AG09319 (cell line): ENCODE measurements at regions not wholly inside any gene's neighbourhood (a gene's known extent, or its start where the extent isn't known, plus 50 kb on each side); places are given as distances from the start of the nearest gene placed in this dataset.

Experiments used
- DNase-seq: peaks from one replicate; pipeline ENCODE4 v3.0.0-alpha.2; 2010; ENCODE audit warnings: low read depth; ENCODE audit errors: extremely low read depth
- TF ChIP-seq, protein P1 (sequence below): IDR thresholded peaks from 2 replicates; pipeline ENCODE4 v1.5.1; 2011; ENCODE audit warnings: low read depth, mild to moderate bottlenecking, inconsistent platforms, low read length, moderate library complexity

DNA sequence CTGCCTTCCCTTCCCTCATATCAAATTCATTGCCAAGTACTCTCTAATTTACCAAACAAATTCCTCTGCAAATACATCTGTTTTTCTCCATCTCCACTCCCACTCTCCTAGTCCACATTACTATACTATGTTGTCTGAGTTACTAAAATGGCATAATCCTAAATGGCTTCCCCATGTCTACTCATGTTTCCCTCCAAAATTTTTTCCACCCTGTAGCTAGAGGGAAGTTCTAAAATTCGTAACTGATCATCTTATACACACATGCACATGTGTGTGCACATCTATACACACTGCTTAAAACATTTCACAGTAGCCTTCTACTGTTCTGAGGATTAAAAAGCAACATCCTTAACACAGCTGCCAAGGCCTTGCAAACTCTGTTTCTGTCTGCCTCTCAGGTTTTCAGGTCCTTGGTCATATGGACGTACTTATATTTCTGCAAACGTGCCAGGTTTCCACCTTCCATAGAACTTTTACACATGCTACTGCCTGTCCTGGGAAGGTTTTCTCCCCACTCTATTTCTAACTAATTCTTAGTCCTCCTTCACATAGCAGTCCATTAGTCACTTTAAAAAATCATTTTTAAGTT is 140.6 kb downstream of the LURAP1L start:
- TF ChIP-seq, protein P1, sequence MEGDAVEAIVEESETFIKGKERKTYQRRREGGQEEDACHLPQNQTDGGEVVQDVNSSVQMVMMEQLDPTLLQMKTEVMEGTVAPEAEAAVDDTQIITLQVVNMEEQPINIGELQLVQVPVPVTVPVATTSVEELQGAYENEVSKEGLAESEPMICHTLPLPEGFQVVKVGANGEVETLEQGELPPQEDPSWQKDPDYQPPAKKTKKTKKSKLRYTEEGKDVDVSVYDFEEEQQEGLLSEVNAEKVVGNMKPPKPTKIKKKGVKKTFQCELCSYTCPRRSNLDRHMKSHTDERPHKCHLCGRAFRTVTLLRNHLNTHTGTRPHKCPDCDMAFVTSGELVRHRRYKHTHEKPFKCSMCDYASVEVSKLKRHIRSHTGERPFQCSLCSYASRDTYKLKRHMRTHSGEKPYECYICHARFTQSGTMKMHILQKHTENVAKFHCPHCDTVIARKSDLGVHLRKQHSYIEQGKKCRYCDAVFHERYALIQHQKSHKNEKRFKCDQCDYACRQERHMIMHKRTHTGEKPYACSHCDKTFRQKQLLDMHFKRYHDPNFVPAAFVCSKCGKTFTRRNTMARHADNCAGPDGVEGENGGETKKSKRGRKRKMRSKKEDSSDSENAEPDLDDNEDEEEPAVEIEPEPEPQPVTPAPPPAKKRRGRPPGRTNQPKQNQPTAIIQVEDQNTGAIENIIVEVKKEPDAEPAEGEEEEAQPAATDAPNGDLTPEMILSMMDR: no peak
- DNase-seq: no peak

DNA sequence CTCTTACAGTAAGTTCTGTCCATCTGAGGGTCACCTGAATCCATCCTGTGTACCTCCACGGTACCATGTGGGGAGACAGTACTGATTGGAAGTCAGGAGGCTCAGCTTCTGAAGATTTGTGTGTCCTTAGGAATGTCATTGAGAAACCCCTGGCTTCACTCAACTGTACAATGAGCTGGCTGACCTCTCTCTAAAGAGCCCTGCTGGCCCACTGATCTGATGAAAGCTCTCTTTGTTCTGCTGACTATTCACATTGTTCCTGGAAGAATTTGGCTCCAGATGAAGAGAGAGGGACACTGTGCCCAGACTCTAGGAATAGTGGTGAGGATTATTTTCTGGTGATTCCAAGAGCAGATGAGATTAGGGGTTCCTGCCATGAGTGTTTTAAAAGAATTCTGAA is 141.2 kb downstream of the LURAP1L start:
- TF ChIP-seq, protein P1: no peak
- no peak for DNase-seq

DNA sequence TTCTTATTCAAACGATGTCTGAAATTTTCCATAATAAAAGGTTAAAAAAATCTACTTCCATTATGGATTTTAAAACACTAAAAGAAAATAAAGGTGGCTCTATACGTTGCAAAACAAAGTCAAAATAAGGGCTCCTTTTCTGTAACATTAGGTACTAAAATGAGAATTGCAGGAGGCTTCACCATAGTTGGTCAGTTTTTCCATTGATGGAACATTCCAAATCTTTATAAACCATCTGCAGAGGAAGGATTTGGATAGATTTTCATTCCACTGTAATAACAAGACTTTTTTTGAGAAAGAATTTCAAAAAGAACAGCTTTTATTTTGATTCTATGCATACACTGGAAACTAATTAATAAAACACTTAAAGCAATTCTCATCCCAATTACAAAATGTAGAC is 145.6 kb downstream of the LURAP1L start:
- TF ChIP-seq, protein P1: no peak

DNA sequence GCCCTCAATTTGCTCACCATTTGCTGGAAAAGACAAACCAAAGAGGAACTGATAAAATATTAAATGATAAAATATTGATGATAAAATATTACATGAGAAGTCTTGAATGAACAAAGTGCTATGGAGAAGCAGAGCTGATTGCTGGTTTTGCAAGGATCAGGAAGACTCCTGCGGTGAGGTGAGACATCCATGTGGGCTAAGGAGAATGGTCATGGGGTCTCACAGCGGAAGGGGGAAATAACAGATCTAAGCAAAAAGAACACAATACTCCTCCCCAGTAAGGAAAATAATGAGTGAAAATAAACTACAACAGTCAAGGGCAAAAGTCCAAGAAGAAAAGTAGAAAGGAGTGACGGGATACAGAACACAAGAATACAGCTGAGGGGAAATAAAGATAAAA is 146.8 kb downstream of the LURAP1L start:
- no peak for DNase-seq
- TF ChIP-seq, protein P1: no peak

More for the DNA sequence above, 145.6 kb downstream of the LURAP1L start:
- no peak for DNase-seq

DNA sequence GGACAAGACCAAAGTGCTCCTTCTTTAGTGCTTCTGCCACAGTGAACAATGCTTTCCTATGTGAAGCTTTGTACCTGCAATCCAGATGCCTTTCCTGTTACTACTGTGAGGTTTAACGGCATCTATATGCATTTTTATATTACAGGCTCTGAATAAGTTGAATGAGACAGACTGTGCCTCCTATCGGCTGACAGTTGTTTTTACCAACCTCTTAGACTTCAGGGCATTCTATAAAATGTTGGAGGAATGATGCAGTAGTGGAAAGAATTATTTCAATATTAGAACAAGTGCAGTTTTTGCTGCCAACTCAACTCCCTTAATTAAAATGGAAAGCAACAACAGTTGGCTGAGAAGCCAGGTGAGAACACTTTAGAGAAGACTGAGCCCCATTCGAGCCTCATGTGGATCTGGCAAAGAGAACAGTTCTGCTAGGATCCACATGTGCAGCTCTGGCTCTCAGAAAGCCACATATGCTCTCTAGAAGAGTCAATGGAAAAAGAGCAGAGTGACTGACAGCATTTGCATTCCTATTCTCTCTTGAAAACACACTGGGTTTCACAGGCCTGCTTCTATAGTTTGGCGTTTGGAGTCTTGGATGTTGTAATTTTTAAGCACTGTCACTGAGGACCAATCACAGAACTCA is 147.5 kb downstream of the LURAP1L start:
- TF ChIP-seq, protein P1: peak; percentile 7; the same call in 1 of the 2 replicates
- no peak for DNase-seq

DNA sequence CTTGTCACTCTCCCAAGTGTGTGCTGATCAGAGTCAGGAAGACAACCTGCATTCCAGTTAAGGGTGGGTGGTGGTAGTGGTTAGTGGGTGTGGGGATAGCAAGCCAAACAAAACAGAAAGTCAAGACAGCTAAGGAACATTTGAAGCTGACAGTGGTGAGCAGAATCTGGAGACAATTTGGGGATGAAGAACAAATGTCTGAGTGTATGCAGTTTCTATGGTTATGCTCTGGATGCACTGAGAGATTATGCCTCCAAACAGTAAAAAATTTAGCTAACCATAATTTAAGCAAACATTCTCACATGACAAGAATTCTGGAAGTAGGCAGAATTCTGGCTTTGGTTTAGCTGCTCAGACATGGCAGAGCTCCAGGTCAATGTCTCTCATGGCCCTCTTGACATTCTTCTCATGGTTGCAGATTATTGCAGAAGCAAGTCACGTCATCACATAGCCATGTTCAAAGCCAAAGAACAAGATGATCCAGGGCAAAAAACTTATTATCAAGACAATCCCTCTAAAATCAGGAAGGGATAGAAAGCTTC is 148.7 kb downstream of the LURAP1L start:
- TF ChIP-seq, protein P1: no peak
- DNase-seq: peak; percentile 97

DNA sequence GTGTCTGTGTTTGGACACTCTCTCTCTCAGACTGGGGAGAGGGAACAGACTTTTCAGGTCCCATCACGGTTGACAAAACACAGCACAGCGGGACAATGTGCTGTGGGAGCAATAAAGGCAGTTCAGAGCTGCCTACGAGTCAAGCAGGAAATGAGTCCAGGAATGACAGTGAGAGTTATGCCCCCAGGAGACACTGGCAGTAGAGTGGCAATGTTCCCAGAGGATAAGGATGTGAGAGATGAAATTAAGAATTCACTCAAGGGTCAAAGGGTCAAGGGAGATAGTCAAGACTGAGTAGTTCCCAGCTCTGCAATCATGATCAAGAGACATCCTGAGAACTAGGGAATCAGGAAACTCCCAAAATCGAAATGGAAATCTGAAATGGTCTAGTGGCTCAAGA is 156.1 kb downstream of the LURAP1L start:
- TF ChIP-seq, protein P1: no peak
- DNase-seq: no peak
